Transverse colon (tissue), 4 donors: ENCODE measurements at regions not wholly inside any gene's neighbourhood (a gene's known extent, or its start where the extent isn't known, plus 50 kb on each side); places are given as distances from the start of the nearest gene placed in this dataset.

Source experiments
- DNase-seq: peaks from one replicate; pipeline ENCODE4 v3.0.0-alpha.2; 2019
- H3K27ac ChIP-seq, 4 donors: fragments of 200-600 bp; sonication (generic); 2 replicates each; pipeline ENCODE4 v1.5.1; 2016 to 2018; ENCODE audit warnings: inconsistent platforms in 4 of 4
- H3K27me3 ChIP-seq: fragments of 200-600 bp; sonication (generic); 2 replicates; pipeline ENCODE4 v1.5.1; 2017; ENCODE audit warnings: inconsistent platforms
- H3K36me3 ChIP-seq, 4 donors: fragments of 200-600 bp; sonication (generic); 2 replicates each; pipeline ENCODE4 v1.5.1; 2017 to 2019; ENCODE audit warnings: inconsistent platforms in 4 of 4
- H3K4me1 ChIP-seq, 4 donors: fragments of 200-600 bp; sonication (generic); 2 replicates each; pipeline ENCODE4 v1.5.1; 2017 to 2020; ENCODE audit warnings: inconsistent platforms in 4 of 4
- H3K4me3 ChIP-seq, 4 donors: fragments of 200-600 bp; sonication (generic); 1 replicate in 1 of 4; 2 replicates in 3 of 4; pipeline versions ENCODE4 v1.5.1 to v1.6.1; 2017 to 2019; ENCODE audit warnings: inconsistent platforms in 4 of 4
- H3K9me3 ChIP-seq, 2 donors: fragments of 200-600 bp; sonication (generic); 2 replicates each; pipeline ENCODE4 v1.5.1; 2017 to 2019; ENCODE audit warnings: inconsistent platforms in 2 of 2
- CTCF ChIP-seq, 5 experiments: fragments of 200-600 bp in 3 of 5; fragments of 450-650 bp in 2 of 5; sonication (generic) in 3 of 5; IDR thresholded peaks; 1 replicate in 2 of 5; 2 replicates in 3 of 5; pipeline ENCODE4 v1.5.1; 2016 to 2017; ENCODE audit warnings: antibody characterized with exemption in 5 of 5, inconsistent platforms in 3 of 5, mild to moderate bottlenecking in 2 of 5, moderate library complexity in 1 of 5
- EP300 ChIP-seq: sonication (generic); formaldehyde crosslinking; IDR thresholded peaks from one replicate; pipeline ENCODE4 v1.6.1; 2017; ENCODE audit warnings: antibody characterized with exemption, low read depth
- POLR2A ChIP-seq: fragments of 450-650 bp; IDR thresholded peaks from one replicate; pipeline ENCODE4 v1.6.1; 2016; ENCODE audit warnings: antibody characterized with exemption, mild to moderate bottlenecking, moderate library complexity
- POLR2AphosphoS5 ChIP-seq, 3 donors: sonication (generic); formaldehyde crosslinking; IDR thresholded peaks; one replicate each; pipeline ENCODE4 v1.6.1; 2016; ENCODE audit warnings: antibody characterized with exemption in 3 of 3
- WGBS, 2 donors: methylation state at CpG; one replicate each; pipeline ENCODE4 v1.1.5; 2018; ENCODE audit warnings: low coverage in 1 of 2; 5-methylcytosine and 5-hydroxymethylcytosine counted together
- in situ Hi-C, 4 donors: fragments of 200-750 bp; cut with MboI; loops; one replicate each; pipeline versions ENCODE4 v1.15.0 to v1.15.1; 2017; ENCODE audit warnings: low sequenced_read_pairs in 3 of 4, low pct_ligation_motif_present in 1 of 4, low pct_unique_long_range_greater_than_20kb in 1 of 4
- intact Hi-C: fragments of 100-400 bp; cut with DNase I; formaldehyde crosslinking; loops from one replicate; pipeline ENCODE4 v1.15.1; 2023; ENCODE audit warnings: low total_unique reads

GRCh38 chr13:106433066-106433465 is 102.4 kb downstream of the EFNB2 start:
- no peaks in the 10 kb centered on the region for H3K4me1 ChIP-seq
- H3K27me3 ChIP-seq = no peaks in the 10 kb centered on the region
- no peak overlapping the region for H3K4me3 ChIP-seq
- DNase-seq = no peak
- H3K9me3 ChIP-seq = no peaks in the 10 kb centered on the region
- TF ChIP-seq POLR2A = no peak
- no peak for TF ChIP-seq POLR2AphosphoS5 (IDR thresholded peaks at IDR 0.05)
- no peak for TF ChIP-seq CTCF (IDR thresholded peaks at IDR 0.05)
- in situ Hi-C loops (no loop called here), intact Hi-C loops (no loop called here)
- WGBS, 2 donors = 67 to 78% methylated on average over 2 of the region's 2 CpGs
- H3K36me3 ChIP-seq = no peaks in the 10 kb centered on the region
- no peak overlapping the region for H3K27ac ChIP-seq

GRCh38 chr13:106432636-106433035 is 102.8 kb downstream of the EFNB2 start:
- Histone ChIP-seq H3K4me3 (no peak overlapping the region), H3K4me1 (no peaks in the 10 kb centered on the region), H3K27me3 (no peaks in the 10 kb centered on the region), H3K36me3 (no peaks in the 10 kb centered on the region), H3K27ac (no peak overlapping the region), H3K9me3 (no peaks in the 10 kb centered on the region)
- intact Hi-C loops = no loop called here
- WGBS, 2 donors = 76 to 82% methylated on average over 3 of the region's 3 CpGs
- TF ChIP-seq CTCF (IDR thresholded peaks at IDR 0.05) (no peak), POLR2A (no peak), EP300 (no peak), POLR2AphosphoS5 (IDR thresholded peaks at IDR 0.05) (no peak)
- in situ Hi-C loops = no loop called here
- DNase-seq = no peak

DNA sequence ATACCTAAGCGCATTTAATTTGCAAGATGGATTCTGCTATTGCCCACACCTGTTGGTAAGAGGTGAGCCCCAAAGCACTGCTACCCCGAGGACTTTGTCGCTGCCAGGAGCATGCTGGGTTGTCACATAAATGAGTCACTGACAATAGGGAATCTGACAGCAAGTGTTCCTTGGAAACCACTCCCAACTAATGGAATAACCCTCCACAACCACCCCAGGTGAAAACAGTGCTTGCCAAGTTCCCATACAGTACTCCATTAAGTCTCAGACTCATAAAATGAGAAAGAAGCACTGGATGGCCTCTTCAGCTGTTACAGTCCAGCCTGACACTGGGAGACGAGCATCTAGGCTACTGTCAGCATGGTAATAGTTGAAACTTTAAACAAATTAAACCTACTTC is 108.6 kb downstream of the EFNB2 start:
- no peaks in the 10 kb centered on the region for H3K27me3 ChIP-seq
- no peaks in the 10 kb centered on the region for H3K36me3 ChIP-seq
- DNase-seq = no peak
- no peak overlapping the region for H3K4me3 ChIP-seq
- H3K9me3 ChIP-seq = no peaks in the 10 kb centered on the region
- intact Hi-C loops = no loop called here
- in situ Hi-C loops = no loop called here
- no peaks in the 10 kb centered on the region for H3K4me1 ChIP-seq
- no peak overlapping the region for H3K27ac ChIP-seq
- 66 to 83% methylated on average over 1 to 4 of the region's 4 CpGs for WGBS, 2 donors
- TF ChIP-seq EP300 (no peak), POLR2AphosphoS5 (IDR thresholded peaks at IDR 0.05) (no peak), CTCF (IDR thresholded peaks at IDR 0.05) (no peak), POLR2A (no peak)

DNA sequence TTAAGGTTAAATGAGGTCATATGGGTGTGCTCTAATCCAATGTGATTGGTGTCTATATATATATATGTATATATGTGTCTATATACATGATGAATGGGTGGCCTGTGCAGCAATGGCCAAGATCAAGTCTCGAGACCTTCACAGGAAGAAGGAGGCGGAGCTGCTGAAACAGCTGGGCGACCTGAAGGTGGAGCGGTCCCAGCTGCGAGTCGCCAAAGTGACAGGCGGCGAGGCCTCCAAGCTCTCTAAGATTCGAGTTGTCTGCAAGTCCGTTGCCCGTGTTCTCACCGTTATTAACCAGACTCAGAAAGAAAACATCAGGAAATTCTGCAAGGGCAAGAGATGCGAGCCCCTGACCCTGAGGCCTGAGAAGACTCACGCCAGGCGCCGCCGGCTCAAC is 109.8 kb downstream of the EFNB2 start:
- Histone ChIP-seq H3K4me1 (no peaks in the 10 kb centered on the region), H3K4me3 (no peak overlapping the region), H3K9me3 (no peaks in the 10 kb centered on the region), H3K27ac (no peak overlapping the region), H3K36me3 (no peaks in the 10 kb centered on the region), H3K27me3 (no peaks in the 10 kb centered on the region)
- in situ Hi-C loops (no loop called here), intact Hi-C loops (no loop called here)
- WGBS, 2 donors = 90 to 92% methylated on average over 17 of the region's 17 CpGs
- TF ChIP-seq CTCF (IDR thresholded peaks at IDR 0.05) (no peak), POLR2A (no peak), EP300 (no peak)
- no peak for DNase-seq
